SK-N-SH (cell line): ENCODE measurements at regions not wholly inside any gene's neighbourhood (a gene's known extent, or its start where the extent isn't known, plus 50 kb on each side); places are given as distances from the start of the nearest gene placed in this dataset.

Experiments
- CTCF ChIA-PET: fragments of 300-600, 350-600 bp; formaldehyde crosslinking; extraction: SDS; loops from one replicate; lab custom pipeline; 2021; lab: Yijun Ruan, JAX
- POLR2A ChIA-PET: fragments of 350-600 bp; sonication (Branson Sonifier 250); formaldehyde crosslinking; extraction: SDS; loops from one replicate; lab custom pipeline; 2020; ENCODE audit warnings: antibody characterized with exemption, inconsistent platforms; lab: Yijun Ruan, JAX
- DNase-seq: peaks from one replicate; pipeline ENCODE4 v3.0.0; 2012
- H2AFZ ChIP-seq: fragments of 200-600 bp; sonication (generic); 2 replicates; pipeline ENCODE4 v1.8.1; 2016; ENCODE audit warnings: antibody characterized with exemption, mild to moderate bottlenecking, low read depth
- H3F3A ChIP-seq: fragments of 200-600 bp; sonication (generic); replicated peaks from 2 replicates; pipeline ENCODE3; 2016; ENCODE audit warnings: antibody characterized with exemption, mild to moderate bottlenecking; ENCODE audit not compliant: insufficient read depth
- H3K27ac ChIP-seq, 2 experiments: fragments of 200-500 bp in 1 of 2; fragments of 200-600 bp in 1 of 2; sonication (Bioruptor generic) in 1 of 2; sonication (generic), shearing (Covaris generic) in 1 of 2; 2 replicates each; pipeline versions ENCODE4 v1.5.1 to v1.6.1; 2014 to 2016; ENCODE audit warnings: low read depth in 2 of 2, inconsistent platforms in 1 of 2, low read length in 1 of 2, mild to moderate bottlenecking in 1 of 2, mixed read lengths in 1 of 2
- H3K27me3 ChIP-seq: fragments of 200-600 bp; sonication (generic), shearing (Covaris generic); 2 replicates; pipeline ENCODE4 v1.6.1; 2016; ENCODE audit warnings: mixed run types; ENCODE audit not compliant: insufficient read depth
- H3K36me3 ChIP-seq, 2 experiments: fragments of 200-500 bp in 1 of 2; fragments of 200-600 bp in 1 of 2; sonication (Bioruptor generic) in 1 of 2; sonication (generic) in 1 of 2; replicated peaks in 1 of 2; 2 replicates each; pipeline versions ENCODE3 to v1.5.1; 2014 to 2016; ENCODE audit warnings: low read length in 1 of 2, mild to moderate bottlenecking in 1 of 2; ENCODE audit not compliant: insufficient read depth in 2 of 2, control insufficient read depth in 1 of 2
- H3K4me1 ChIP-seq, 2 experiments: fragments of 200-500 bp in 1 of 2; fragments of 200-600 bp in 1 of 2; sonication (Bioruptor generic) in 1 of 2; sonication (generic), shearing (Covaris generic) in 1 of 2; 2 replicates each; pipeline versions ENCODE4 v1.5.1 to v1.6.1; 2014 to 2016; ENCODE audit warnings: low read depth in 1 of 2, low read length in 1 of 2, mixed run types in 1 of 2; ENCODE audit not compliant: insufficient read depth in 2 of 2, control insufficient read depth in 1 of 2
- H3K4me2 ChIP-seq: fragments of 200-600 bp; sonication (generic), shearing (Covaris generic); 2 replicates; pipeline ENCODE4 v1.6.1; 2017; ENCODE audit warnings: mixed run types
- H3K4me3 ChIP-seq, 2 experiments: fragments of 200-500 bp in 1 of 2; fragments of 200-600 bp in 1 of 2; sonication (Bioruptor generic) in 1 of 2; sonication (generic), shearing (Covaris generic) in 1 of 2; 2 replicates each; pipeline versions ENCODE4 v1.5.1 to v1.8.1; 2014 to 2016; ENCODE audit warnings: low read depth in 2 of 2, inconsistent platforms in 1 of 2, low read length in 1 of 2, mild to moderate bottlenecking in 1 of 2, mixed read lengths in 1 of 2, moderate library complexity in 1 of 2
- H3K79me2 ChIP-seq: fragments of 200-600 bp; sonication (generic); 2 replicates; pipeline ENCODE4 v1.8.1; 2017; ENCODE audit warnings: mild to moderate bottlenecking; ENCODE audit not compliant: insufficient read depth
- H3K9ac ChIP-seq: fragments of 200-600 bp; sonication (generic); 2 replicates; pipeline ENCODE4 v1.6.1; 2017; ENCODE audit warnings: mixed run types
- H3K9me2 ChIP-seq: fragments of 200-600 bp; sonication (generic); 2 replicates; pipeline ENCODE4 v1.6.1; 2017; ENCODE audit warnings: mixed run types
- H3K9me3 ChIP-seq: fragments of 200-600 bp; sonication (generic); 2 replicates; pipeline ENCODE4 v1.6.1; 2017; ENCODE audit warnings: mixed run types, mild to moderate bottlenecking, moderate library complexity
- H4K20me1 ChIP-seq: fragments of 200-600 bp; sonication (generic); 2 replicates; pipeline ENCODE4 v1.6.1; 2017; ENCODE audit warnings: mild to moderate bottlenecking, mixed run types; ENCODE audit not compliant: insufficient read depth
- EP300 ChIP-seq, 2 experiments: IDR thresholded peaks; 2 replicates each; pipeline versions ENCODE4 v1.4.0 to v1.6.1; 2012; ENCODE audit warnings: borderline replicate concordance in 1 of 2, low read depth in 1 of 2, low read length in 1 of 2
- FOSL2 ChIP-seq: IDR thresholded peaks from 2 replicates; pipeline ENCODE4 v1.4.0; 2012; ENCODE audit warnings: low read depth, mild to moderate bottlenecking, moderate library complexity, borderline replicate concordance
- FOXJ3 ChIP-seq: sonication (generic); formaldehyde crosslinking; IDR thresholded peaks from 2 replicates; pipeline ENCODE4 v1.5.1; 2020; ENCODE audit warnings: mild to moderate bottlenecking, missing genetic modification reagents
- FOXM1 ChIP-seq: IDR thresholded peaks from 2 replicates; pipeline ENCODE4 v1.4.0; 2012; ENCODE audit warnings: low read depth, mild to moderate bottlenecking
- GABPA ChIP-seq: IDR thresholded peaks from 2 replicates; pipeline ENCODE4 v1.4.0; 2012; ENCODE audit warnings: low read depth, mild to moderate bottlenecking
- GATA2 ChIP-seq: sonication (generic); formaldehyde crosslinking; IDR thresholded peaks from 2 replicates; pipeline ENCODE4 v1.5.0; 2020; ENCODE audit warnings: mild to moderate bottlenecking, missing genetic modification reagents
- IRF3 ChIP-seq: fragments of 150-350 bp; IDR thresholded peaks from 2 replicates; pipeline ENCODE4 v1.6.1; 2016; ENCODE audit warnings: mild to moderate bottlenecking, low read depth, low read length
- JUND ChIP-seq: IDR thresholded peaks from 2 replicates; pipeline ENCODE4 v1.4.0; 2012
- MXI1 ChIP-seq: IDR thresholded peaks from 2 replicates; pipeline ENCODE4 v1.6.1; 2012; ENCODE audit warnings: mild to moderate bottlenecking, low read depth, low read length, improper control_type of control experiment
- NRF1 ChIP-seq: IDR thresholded peaks from 2 replicates; pipeline ENCODE4 v1.6.1; 2012; ENCODE audit warnings: low read depth, mild to moderate bottlenecking, low read length
- PBX3 ChIP-seq: IDR thresholded peaks from 2 replicates; pipeline ENCODE4; 2012
- POLR2AphosphoS5 ChIP-seq: IDR thresholded peaks from 2 replicates; pipeline ENCODE4 v1.6.1; 2012; ENCODE audit warnings: low read depth, low read length
- RAD21 ChIP-seq: IDR thresholded peaks from 2 replicates; pipeline ENCODE4 v1.6.1; 2012; ENCODE audit warnings: mild to moderate bottlenecking, low read length
- RFX5 ChIP-seq: IDR thresholded peaks from 2 replicates; pipeline ENCODE4 v1.6.1; 2012; ENCODE audit warnings: mild to moderate bottlenecking, improper control_type of control experiment, low read length
- SIN3A ChIP-seq: IDR thresholded peaks from 2 replicates; pipeline ENCODE4 v1.6.1; 2012; ENCODE audit warnings: low read depth, mild to moderate bottlenecking, low read length, moderate library complexity, borderline replicate concordance
- TCF12 ChIP-seq: IDR thresholded peaks from 2 replicates; pipeline ENCODE4 v1.4.0; 2012
- TEAD4 ChIP-seq: IDR thresholded peaks from 2 replicates; pipeline ENCODE4 v1.4.0; 2012; ENCODE audit warnings: mild to moderate bottlenecking, borderline replicate concordance; ENCODE audit not compliant: insufficient read depth
- USF2 ChIP-seq: fragments of 150-350 bp; IDR thresholded peaks from 2 replicates; pipeline ENCODE4 v1.6.1; 2017; ENCODE audit warnings: antibody characterized with exemption, low read length, low read depth, borderline replicate concordance
- ZBTB33 ChIP-seq: IDR thresholded peaks from 2 replicates; pipeline ENCODE4 v1.4.0; 2012; ENCODE audit warnings: low read depth, borderline replicate concordance
- WGBS: methylation state at CpG from one replicate; pipeline ENCODE4 v1.1.6; 2017; ENCODE audit warnings: low lambda C conversion rate; 5-methylcytosine and 5-hydroxymethylcytosine counted together

GRCh38 chr5:156006026-156006647, 320.8 kb upstream of the SGCD start:
- TF ChIP-seq JUND: no peak
- no peak for TF ChIP-seq ZBTB33
- TF ChIP-seq SIN3A: no peak
- Histone ChIP-seq H3K9me2 (no peaks in the 10 kb centered on the region), H3K9ac (no peak overlapping the region), H4K20me1 (no peaks in the 10 kb centered on the region), H3K27me3 (no peaks in the 10 kb centered on the region), H2AFZ (no peak overlapping the region), H3K9me3 (no peaks in the 10 kb centered on the region), H3K4me2 (no peak overlapping the region), H3K4me1 (no peaks in the 10 kb centered on the region), H3K27ac (no peak overlapping the region), H3K36me3 (no peaks in the 10 kb centered on the region), H3K4me3 (no peak overlapping the region), H3K79me2 (no peaks in the 10 kb centered on the region), H3F3A (no peaks in the 10 kb centered on the region)
- CTCF ChIA-PET: no interaction called here
- no peak for DNase-seq
- WGBS: 45% methylated on average over 6 of the region's 6 CpGs
- POLR2A ChIA-PET: no interaction called here

- H3K27me3 ChIP-seq: no peaks in the 10 kb centered on the region
- no peak overlapping the region for H2AFZ ChIP-seq
- no peaks in the 10 kb centered on the region for H3K4me1 ChIP-seq
- H4K20me1 ChIP-seq: no peaks in the 10 kb centered on the region
- no peak overlapping the region for H3K27ac ChIP-seq
- no peak for TF ChIP-seq USF2
- TF ChIP-seq TCF12: no peak
- TF ChIP-seq JUND: no peak
- no peak for TF ChIP-seq FOXJ3 (CRISPR knock-in tag)
- no peak for TF ChIP-seq NRF1
- no peak for TF ChIP-seq ZBTB33
- no peak for TF ChIP-seq GATA2 (CRISPR knock-in tag)
- no peak for TF ChIP-seq IRF3
- TF ChIP-seq GABPA: no peak
- no peak for TF ChIP-seq FOSL2
- no peak for TF ChIP-seq POLR2AphosphoS5
- TF ChIP-seq EP300 (IDR thresholded peaks at IDR 0.05; ENCODE audit: borderline replicate concordance in 1 of 2, low read depth in 1 of 2, low read length in 1 of 2): no peak
- TF ChIP-seq RFX5: no peak
- no peak for TF ChIP-seq MXI1
- TF ChIP-seq FOXM1: no peak
- TF ChIP-seq PBX3: no peak
- no peak for TF ChIP-seq RAD21
- TF ChIP-seq TEAD4: no peak
- TF ChIP-seq SIN3A: no peak
- no peak overlapping the region for H3K4me2 ChIP-seq
- ChIA-PET CTCF (no interaction called here), POLR2A (no interaction called here)
- no peaks in the 10 kb centered on the region for H3K9me3 ChIP-seq
- WGBS: 38% methylated on average over 1 of the region's 1 CpG
- H3K9me2 ChIP-seq: no peaks in the 10 kb centered on the region
- H3F3A ChIP-seq: no peaks in the 10 kb centered on the region
- H3K36me3 ChIP-seq: no peaks in the 10 kb centered on the region
- no peak overlapping the region for H3K4me3 ChIP-seq
- H3K9ac ChIP-seq: no peak overlapping the region
- DNase-seq: no peak
- no peaks in the 10 kb centered on the region for H3K79me2 ChIP-seq
These were observed 318.1 kb upstream of the SGCD start for GRCh38 chr5:156008844-156009243.
